SU-DHL-6 (cell line): ENCODE measurements at regions not wholly inside any gene's neighbourhood (a gene's known extent, or its start where the extent isn't known, plus 50 kb on each side); places are given as distances from the start of the nearest gene placed in this dataset.

Experiments
- H2AFZ ChIP-seq: fragments of 200-600 bp; sonication (generic); 2 replicates; pipeline ENCODE4 v1.6.1; 2014; ENCODE audit warnings: low read depth, mild to moderate bottlenecking, moderate library complexity, mixed read lengths, antibody characterized with exemption, low read length; ENCODE audit not compliant: severe bottlenecking
- H3F3A ChIP-seq: fragments of 200-600 bp; shearing (Covaris generic); 2 replicates; pipeline ENCODE4 v1.6.0; 2016; ENCODE audit warnings: antibody characterized with exemption, mild to moderate bottlenecking; ENCODE audit not compliant: insufficient read depth
- H3K27ac ChIP-seq: fragments of 200-600 bp; sonication (generic); 2 replicates; pipeline ENCODE4 v1.5.1; 2016; ENCODE audit warnings: low read depth, mild to moderate bottlenecking, low read length, moderate library complexity, mixed read lengths
- H3K27me3 ChIP-seq: fragments of 200-600 bp; sonication (generic), shearing (Covaris generic); 2 replicates; pipeline ENCODE4 v1.6.0; 2014; ENCODE audit warnings: mild to moderate bottlenecking, low read length
- H3K36me3 ChIP-seq: fragments of 200-600 bp; sonication (generic); 2 replicates; pipeline ENCODE4 v1.6.1; 2014; ENCODE audit warnings: mild to moderate bottlenecking, low read length, mixed read lengths
- H3K4me2 ChIP-seq: fragments of 300-600, 200-600 bp; shearing (Covaris generic), sonication (generic); 2 replicates; pipeline ENCODE4 v1.6.0; 2014; ENCODE audit warnings: low read length, low read depth, mild to moderate bottlenecking; ENCODE audit not compliant: poor library complexity, severe bottlenecking
- H3K4me3 ChIP-seq: fragments of 200-600 bp; sonication (generic); 2 replicates; pipeline ENCODE4 v1.5.1; 2014; ENCODE audit warnings: antibody characterized with exemption, low read length, mild to moderate bottlenecking, mixed read lengths; ENCODE audit not compliant: insufficient read depth, poor library complexity, severe bottlenecking
- H3K79me2 ChIP-seq: fragments of 200-600 bp; sonication (generic); 2 replicates; pipeline ENCODE4 v1.6.1; 2014; ENCODE audit warnings: mild to moderate bottlenecking, low read length, moderate library complexity; ENCODE audit not compliant: insufficient read depth
- H3K9ac ChIP-seq: fragments of 200-600 bp; sonication (generic); 2 replicates; pipeline ENCODE4 v1.7.0; 2014; ENCODE audit warnings: mild to moderate bottlenecking, low read length
- H3K9me2 ChIP-seq: fragments of 200-600 bp; sonication (generic); replicated peaks from 2 replicates; pipeline ENCODE4 v1.6.1; 2014; ENCODE audit warnings: low read length; ENCODE audit not compliant: insufficient read depth
- H3K9me3 ChIP-seq: fragments of 200-600 bp; sonication (generic); 2 replicates; pipeline ENCODE4 v1.6.1; 2014; ENCODE audit warnings: low read length, mixed read lengths; ENCODE audit not compliant: insufficient read depth
- H4K20me1 ChIP-seq: fragments of 200-600 bp; sonication (generic); 2 replicates; pipeline ENCODE4 v1.6.1; 2014; ENCODE audit warnings: low read depth, mild to moderate bottlenecking, antibody characterized with exemption, low read length, moderate library complexity, mixed read lengths
- CTCF ChIP-seq: fragments of 200-600 bp; sonication (generic); IDR thresholded peaks from one replicate; pipeline ENCODE4 v1.5.1; 2017; ENCODE audit warnings: antibody characterized with exemption, mild to moderate bottlenecking, low read length, moderate library complexity; ENCODE audit not compliant: insufficient read depth, poor library complexity, severe bottlenecking
- EZH2phosphoT487 ChIP-seq: fragments of 200-600 bp; sonication (generic), shearing (Covaris generic); conservative IDR thresholded peaks from 2 replicates; pipeline ENCODE4 v1.6.1; 2018; ENCODE audit warnings: mild to moderate bottlenecking, antibody characterized with exemption, low read length, moderate library complexity, mixed read lengths

GRCh38 chr21:34311561-34312330 is 52.1 kb upstream of the KCNE2 start:
- H2AFZ ChIP-seq, result no peak overlapping the region
- TF ChIP-seq CTCF (no peak), EZH2phosphoT487 (no peak)
- no peaks in the 10 kb centered on the region for H3K27me3 ChIP-seq
- H3K27ac ChIP-seq, result no peak overlapping the region
- no peak overlapping the region for H3K4me2 ChIP-seq
- no peaks in the 10 kb centered on the region for H3K36me3 ChIP-seq
- no peaks in the 10 kb centered on the region for H4K20me1 ChIP-seq
- no peaks in the 10 kb centered on the region for H3K9me2 ChIP-seq
- H3K4me3 ChIP-seq, result no peak overlapping the region
- no peaks in the 10 kb centered on the region for H3K79me2 ChIP-seq
- H3K9ac ChIP-seq, result no peak overlapping the region
- H3F3A ChIP-seq, result no peaks in the 10 kb centered on the region
- H3K9me3 ChIP-seq, result no peaks in the 10 kb centered on the region

- H3K27me3 ChIP-seq, result no peaks in the 10 kb centered on the region
- no peaks in the 10 kb centered on the region for H3K9me2 ChIP-seq
- no peaks in the 10 kb centered on the region for H3K9me3 ChIP-seq
- no peaks in the 10 kb centered on the region for H3K79me2 ChIP-seq
- H3F3A ChIP-seq, result no peaks in the 10 kb centered on the region
- H3K36me3 ChIP-seq, result no peaks in the 10 kb centered on the region
- no peak overlapping the region for H2AFZ ChIP-seq
- no peak overlapping the region for H3K27ac ChIP-seq
- H3K4me3 ChIP-seq, result no peak overlapping the region
- H4K20me1 ChIP-seq, result no peaks in the 10 kb centered on the region
- H3K9ac ChIP-seq, result no peak overlapping the region
- no peak overlapping the region for H3K4me2 ChIP-seq
- TF ChIP-seq EZH2phosphoT487, result no peak
- TF ChIP-seq CTCF, result no peak
These were observed 50.7 kb upstream of the KCNE2 start for GRCh38 chr21:34313116-34313515.
